Ovary (tissue), 7 donors: ENCODE measurements at regions not wholly inside any gene's neighbourhood (a gene's known extent, or its start where the extent isn't known, plus 50 kb on each side); places are given as distances from the start of the nearest gene placed in this dataset.

Source experiments
- DNase-seq, 5 donors: peaks; one replicate each; pipeline ENCODE4 v3.0.0-alpha.2; 2019 to 2020
- H3K27ac ChIP-seq, 2 donors: fragments of 200-600 bp; one replicate each; pipeline versions ENCODE4 v1.5.1 to v1.8.0; 2019 to 2022
- H3K27me3 ChIP-seq: fragments of 200-600 bp; one replicate; pipeline ENCODE4 v1.8.0; 2022
- H3K36me3 ChIP-seq: fragments of 200-600 bp; sonication (generic); one replicate; pipeline ENCODE4 v1.5.1; 2019
- H3K4me1 ChIP-seq: one replicate; pipeline ENCODE4 v1.8.1; 2013; ENCODE audit warnings: mild to moderate bottlenecking, moderate library complexity; ENCODE audit not compliant: insufficient read depth
- H3K4me3 ChIP-seq: fragments of 200-600 bp; sonication (generic); one replicate; pipeline ENCODE4 v1.5.1; 2017
- H3K9me3 ChIP-seq, 2 donors: fragments of 200-600 bp in 1 of 2; sonication (generic) in 1 of 2; one replicate each; pipeline versions ENCODE4 v1.5.1 to v1.8.1; 2013 to 2019; ENCODE audit warnings: mild to moderate bottlenecking in 1 of 2, moderate library complexity in 1 of 2
- EP300 ChIP-seq: sonication (generic); formaldehyde crosslinking; IDR thresholded peaks from one replicate; pipeline ENCODE4 v1.6.1; 2017; ENCODE audit warnings: antibody characterized with exemption
- POLR2A ChIP-seq: fragments of 450-650 bp; IDR thresholded peaks from one replicate; pipeline ENCODE4 v1.6.1; 2017; ENCODE audit warnings: antibody characterized with exemption, mild to moderate bottlenecking, moderate library complexity
- whole genome bisulfite sequencing, 3 donors: extraction: QIAGEN DNeasy Blood & Tissue Kit in 1 of 3; methylation state at CpG; one replicate each; pipeline versions ENCODE4 v1.1.5 to v1.1.7; 2013 to 2017; 5-methylcytosine and 5-hydroxymethylcytosine counted together
- intact Hi-C, 4 donors: fragments of 100-400 bp; cut with DNase I; formaldehyde crosslinking; loops; one replicate each; pipeline versions ENCODE4 v1.11.0 to v1.15.1; 2022 to 2023
- TF ChIP-seq, protein P1 (sequence below), 3 donors: fragments of 450-650 bp in 2 of 3; fragments of 200-600 bp in 1 of 3; IDR thresholded peaks; one replicate each; pipeline versions ENCODE4 v1.5.1 to v1.8.0; 2016 to 2022; ENCODE audit warnings: antibody characterized with exemption in 3 of 3, mild to moderate bottlenecking in 1 of 3
- donor health status: DM: no; HTN: no; CAD: no; lungs with moderate emphysema.
- donor health status: DM: no; HTN: no; CAD: no.
- donor health status: Bipolar disorder and iron deficiency.
- donor health status: DM: no; HTN: no; CAD: no.
- donor health status: DM: yes; HTN: yes; CAD: no.

- H3K4me3 ChIP-seq, result no peak overlapping the region
- intact Hi-C loops, result no loop called here
Observed at GRCh38 chr9:22590336-22591033, 143.9 kb downstream of the DMRTA1 start.

DNA sequence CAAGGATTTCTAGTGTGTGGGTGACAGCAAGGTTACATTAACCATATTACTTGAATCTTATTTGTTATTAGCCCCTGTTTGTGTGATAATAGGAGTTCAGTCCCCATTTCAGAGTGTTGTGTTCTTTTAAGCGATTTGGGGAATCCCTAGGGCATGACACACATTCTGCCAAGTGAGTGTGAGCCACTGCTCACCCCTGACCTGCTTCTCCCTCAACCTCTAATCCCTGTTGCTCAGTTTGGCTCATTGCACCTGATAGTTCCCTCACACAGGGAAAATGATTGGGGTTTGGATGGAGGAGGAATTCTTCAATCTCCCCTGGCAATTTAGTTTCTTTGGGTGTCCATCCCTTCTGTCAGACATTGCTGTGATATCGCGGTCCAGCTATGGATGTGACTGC is 149.2 kb downstream of the DMRTA1 start:
- Histone ChIP-seq H3K9me3 (no peaks in the 10 kb centered on the region), H3K4me1 (no peaks in the 10 kb centered on the region), H3K4me3 (no peak overlapping the region), H3K36me3 (no peaks in the 10 kb centered on the region), H3K27ac (no peak overlapping the region), H3K27me3 (no peaks in the 10 kb centered on the region)
- 85 to 87% (median 86%) methylated on average over 3 of the region's 3 CpGs for WGBS, 3 donors
- TF ChIP-seq POLR2A, result no peak
- no peak for TF ChIP-seq EP300
- TF ChIP-seq, protein P1, sequence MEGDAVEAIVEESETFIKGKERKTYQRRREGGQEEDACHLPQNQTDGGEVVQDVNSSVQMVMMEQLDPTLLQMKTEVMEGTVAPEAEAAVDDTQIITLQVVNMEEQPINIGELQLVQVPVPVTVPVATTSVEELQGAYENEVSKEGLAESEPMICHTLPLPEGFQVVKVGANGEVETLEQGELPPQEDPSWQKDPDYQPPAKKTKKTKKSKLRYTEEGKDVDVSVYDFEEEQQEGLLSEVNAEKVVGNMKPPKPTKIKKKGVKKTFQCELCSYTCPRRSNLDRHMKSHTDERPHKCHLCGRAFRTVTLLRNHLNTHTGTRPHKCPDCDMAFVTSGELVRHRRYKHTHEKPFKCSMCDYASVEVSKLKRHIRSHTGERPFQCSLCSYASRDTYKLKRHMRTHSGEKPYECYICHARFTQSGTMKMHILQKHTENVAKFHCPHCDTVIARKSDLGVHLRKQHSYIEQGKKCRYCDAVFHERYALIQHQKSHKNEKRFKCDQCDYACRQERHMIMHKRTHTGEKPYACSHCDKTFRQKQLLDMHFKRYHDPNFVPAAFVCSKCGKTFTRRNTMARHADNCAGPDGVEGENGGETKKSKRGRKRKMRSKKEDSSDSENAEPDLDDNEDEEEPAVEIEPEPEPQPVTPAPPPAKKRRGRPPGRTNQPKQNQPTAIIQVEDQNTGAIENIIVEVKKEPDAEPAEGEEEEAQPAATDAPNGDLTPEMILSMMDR (IDR thresholded peaks at IDR 0.05), result no peak
- intact Hi-C loops, result no loop called here
- DNase-seq, result no peak

More at GRCh38 chr9:22590336-22591033, 143.9 kb downstream of the DMRTA1 start:
- Histone ChIP-seq H3K27ac (no peak overlapping the region), H3K4me1 (no peaks in the 10 kb centered on the region), H3K9me3 (no peaks in the 10 kb centered on the region), H3K27me3 (no peaks in the 10 kb centered on the region), H3K36me3 (no peaks in the 10 kb centered on the region)
- no peak for DNase-seq
- TF ChIP-seq POLR2A (no peak), EP300 (no peak)
- TF ChIP-seq, protein P1 (IDR thresholded peaks at IDR 0.05), result no peak
- 95 to 96% (median 95%) methylated on average over 1 of the region's 1 CpG for WGBS, 3 donors

- no peaks in the 10 kb centered on the region for H3K27me3 ChIP-seq
- intact Hi-C loops, result no loop called here
- H3K27ac ChIP-seq, result no peak overlapping the region
- WGBS, 3 donors, result 71 to 78% (median 73%) methylated on average over 2 of the region's 2 CpGs
- H3K4me3 ChIP-seq, result no peak overlapping the region
- no peaks in the 10 kb centered on the region for H3K36me3 ChIP-seq
- H3K9me3 ChIP-seq, result no peaks in the 10 kb centered on the region
- TF ChIP-seq, protein P1 (IDR thresholded peaks at IDR 0.05), result no peak
- TF ChIP-seq POLR2A (no peak), EP300 (no peak)
- no peaks in the 10 kb centered on the region for H3K4me1 ChIP-seq
- no peak for DNase-seq
Observed at GRCh38 chr9:22617156-22617555, 170.5 kb downstream of the DMRTA1 start.

DNA sequence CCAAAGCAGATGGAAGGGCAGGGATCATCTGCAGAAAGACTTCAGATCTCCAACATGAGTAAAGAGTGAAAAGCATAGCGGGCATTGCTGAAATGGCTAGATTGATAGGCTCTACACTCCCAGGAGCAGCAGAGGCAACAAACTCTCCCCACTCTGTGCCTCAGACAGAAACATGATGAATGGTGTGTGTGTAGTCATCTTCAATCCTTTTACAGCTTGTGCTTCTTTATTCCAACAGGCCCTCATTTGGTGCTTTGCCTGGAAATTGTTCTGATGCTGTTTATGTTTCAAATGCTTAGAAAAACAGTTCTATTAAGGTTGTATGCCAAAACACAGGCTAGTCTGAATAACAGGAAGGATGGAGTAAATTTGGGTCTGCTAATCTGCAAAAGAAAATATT is 176.2 kb downstream of the DMRTA1 start:
- no peak for DNase-seq
- Histone ChIP-seq H3K4me1 (peaks cover 2% of the 10 kb centered on the region), H3K27ac (no peak overlapping the region), H3K9me3 (no peaks in the 10 kb centered on the region), H3K27me3 (no peaks in the 10 kb centered on the region), H3K4me3 (no peak overlapping the region), H3K36me3 (no peaks in the 10 kb centered on the region)
- 24 to 34% (median 27%) methylated on average over 1 of the region's 1 CpG for WGBS, 3 donors
- TF ChIP-seq EP300, result no peak
- TF ChIP-seq, protein P1 (IDR thresholded peaks at IDR 0.05), result no peak
- TF ChIP-seq POLR2A, result no peak
- intact Hi-C loops, result no loop called here
